Heart right ventricle (tissue), 16 donors: ENCODE measurements at regions not wholly inside any gene's neighbourhood (a gene's known extent, or its start where the extent isn't known, plus 50 kb on each side); places are given as distances from the start of the nearest gene placed in this dataset.

Experiments used
- ATAC-seq, 8 donors: fragments of 200-7000 bp; cut with Tn5 transposase; one replicate each; pipeline ENCODE4 v1.9.1; 2020; ENCODE audit warnings: mild to moderate bottlenecking in 8 of 8, moderate library complexity in 8 of 8, moderate number of reproducible peaks in 1 of 8
- DNase-seq, 2 donors: peaks; one replicate each; pipeline ENCODE4 v3.0.0-alpha.2; 2020
- H3K27ac ChIP-seq, 10 donors: fragments of 200-600 bp; sonication (generic) in 2 of 10; one replicate each; pipeline versions ENCODE4 v1.5.0 to v1.8.0; 2020 to 2022; ENCODE audit warnings: mild to moderate bottlenecking in 3 of 10
- H3K27me3 ChIP-seq, 7 donors: fragments of 200-600 bp; one replicate each; pipeline ENCODE4 v1.8.0; 2021 to 2022; ENCODE audit warnings: mild to moderate bottlenecking in 2 of 7
- H3K36me3 ChIP-seq, 9 donors: fragments of 200-600 bp; sonication (generic) in 1 of 9; one replicate each; pipeline versions ENCODE4 v1.5.0 to v1.8.0; 2020 to 2022; ENCODE audit warnings: mild to moderate bottlenecking in 2 of 9
- H3K4me1 ChIP-seq, 9 donors: fragments of 200-600 bp; sonication (generic) in 1 of 9; one replicate each; pipeline versions ENCODE4 v1.5.0 to v1.8.0; 2020 to 2022; ENCODE audit warnings: mild to moderate bottlenecking in 4 of 9
- H3K4me3 ChIP-seq, 10 donors: fragments of 200-600 bp; sonication (generic) in 2 of 10; one replicate each; pipeline versions ENCODE4 v1.5.0 to v1.8.0; 2020 to 2022; ENCODE audit warnings: mild to moderate bottlenecking in 7 of 10, moderate library complexity in 2 of 10
- H3K9me3 ChIP-seq, 11 donors: fragments of 200-600 bp in 10 of 11; sonication (generic) in 2 of 11; one replicate each; pipeline versions ENCODE4 v1.5.0 to v1.8.0; 2013 to 2022; ENCODE audit warnings: mild to moderate bottlenecking in 2 of 11, control low read depth in 1 of 11, moderate library complexity in 1 of 11
- WGBS, 2 donors: extraction: QIAGEN DNeasy Blood & Tissue Kit; methylation state at CpG; one replicate each; pipeline ENCODE4 v1.1.7; 2013; ENCODE audit warnings: inconsistent platforms in 1 of 2; 5-methylcytosine and 5-hydroxymethylcytosine counted together
- intact Hi-C, 10 donors: fragments of 100-400 bp; cut with DNase I; formaldehyde crosslinking; loops; one replicate each; pipeline versions ENCODE4 v1.11.1 to v1.14.2; 2022
- TF ChIP-seq, protein P1 (sequence below), 9 donors: fragments of 200-600 bp; sonication (generic) in 2 of 9; IDR thresholded peaks; one replicate each; pipeline versions ENCODE4 v1.5.0 to v1.8.0; 2021 to 2022; ENCODE audit warnings: antibody characterized with exemption in 9 of 9, mild to moderate bottlenecking in 5 of 9, moderate library complexity in 1 of 9
- donor health status: Arrhythmogenic right ventricular cardiomyopathy.
- donor health status: ischemic (EF 13 %, LVEDD 7.1; RV severe dilation, severe dysfunction).
- donor health status: healthy with polysubstance abuse.
- donor health status: DM: no; HTN: yes; CAD: no.
- donor health status: DM: no; HTN: no; CAD: no.
- donor health status: ischemic (EF 25% LVEDD 6.9; RV normal size, moderate dysfunction).
- donor health status: ischemic (EF 25% LVEDD 5.7; RV mildly dilated, moderate dysfunction).
- donor health status: healthy.
- donor health status: DM: yes; HTN: yes; CAD: no.
- donor health status: Ischemic cardiomyopathy.
- donor health status: ischemic (EF 35%, LVEDD 5.7; RV mildly dilated, moderate dysfunction).
- donor health status: nonischemic (EF 11% LVEDD 7.7; RV severe dilation, severe dysfunction).
- donor health status: DM: yes; HTN: yes; CAD: no.
- donor health status: PGD.
- donor health status: ischemic (EF 29% LVEDD 5.4; RV normal size, mild dysfunction).
- donor health status: nonischemic (EF 23%, LVEDD 6.1; RV moderate dilation, normal function).

DNA sequence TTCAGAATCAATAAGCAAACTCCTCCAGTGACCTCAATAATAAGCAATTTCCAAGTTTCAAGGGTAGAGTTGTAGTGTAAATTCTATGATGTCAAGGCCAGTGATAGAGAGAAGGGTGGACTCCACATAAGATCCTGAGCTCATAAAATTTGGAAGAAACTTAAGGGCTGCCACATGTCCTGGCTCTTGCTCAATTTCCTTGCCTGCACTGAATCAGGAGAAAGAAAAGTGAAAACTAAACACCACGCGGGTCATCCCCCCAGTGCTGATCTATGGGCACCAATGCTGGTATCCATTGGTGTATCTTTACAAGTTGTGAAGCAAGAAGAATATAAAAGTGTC, 392.0 kb upstream of the INTU start:
- no peak for ATAC-seq
- TF ChIP-seq, protein P1, sequence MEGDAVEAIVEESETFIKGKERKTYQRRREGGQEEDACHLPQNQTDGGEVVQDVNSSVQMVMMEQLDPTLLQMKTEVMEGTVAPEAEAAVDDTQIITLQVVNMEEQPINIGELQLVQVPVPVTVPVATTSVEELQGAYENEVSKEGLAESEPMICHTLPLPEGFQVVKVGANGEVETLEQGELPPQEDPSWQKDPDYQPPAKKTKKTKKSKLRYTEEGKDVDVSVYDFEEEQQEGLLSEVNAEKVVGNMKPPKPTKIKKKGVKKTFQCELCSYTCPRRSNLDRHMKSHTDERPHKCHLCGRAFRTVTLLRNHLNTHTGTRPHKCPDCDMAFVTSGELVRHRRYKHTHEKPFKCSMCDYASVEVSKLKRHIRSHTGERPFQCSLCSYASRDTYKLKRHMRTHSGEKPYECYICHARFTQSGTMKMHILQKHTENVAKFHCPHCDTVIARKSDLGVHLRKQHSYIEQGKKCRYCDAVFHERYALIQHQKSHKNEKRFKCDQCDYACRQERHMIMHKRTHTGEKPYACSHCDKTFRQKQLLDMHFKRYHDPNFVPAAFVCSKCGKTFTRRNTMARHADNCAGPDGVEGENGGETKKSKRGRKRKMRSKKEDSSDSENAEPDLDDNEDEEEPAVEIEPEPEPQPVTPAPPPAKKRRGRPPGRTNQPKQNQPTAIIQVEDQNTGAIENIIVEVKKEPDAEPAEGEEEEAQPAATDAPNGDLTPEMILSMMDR (IDR thresholded peaks at IDR 0.05), result no peak
- H3K4me1 ChIP-seq, result no peaks in the 10 kb centered on the region
- intact Hi-C loops, result no loop called here
- H3K27me3 ChIP-seq, result no peaks in the 10 kb centered on the region
- H3K27ac ChIP-seq, result no peak overlapping the region
- H3K4me3 ChIP-seq, result no peak overlapping the region
- 84 to 90% methylated on average over 2 of the region's 2 CpGs for WGBS, 2 donors
- no peak for DNase-seq
- H3K9me3 ChIP-seq, result no peaks in the 10 kb centered on the region
- H3K36me3 ChIP-seq, result no peaks in the 10 kb centered on the region

DNA sequence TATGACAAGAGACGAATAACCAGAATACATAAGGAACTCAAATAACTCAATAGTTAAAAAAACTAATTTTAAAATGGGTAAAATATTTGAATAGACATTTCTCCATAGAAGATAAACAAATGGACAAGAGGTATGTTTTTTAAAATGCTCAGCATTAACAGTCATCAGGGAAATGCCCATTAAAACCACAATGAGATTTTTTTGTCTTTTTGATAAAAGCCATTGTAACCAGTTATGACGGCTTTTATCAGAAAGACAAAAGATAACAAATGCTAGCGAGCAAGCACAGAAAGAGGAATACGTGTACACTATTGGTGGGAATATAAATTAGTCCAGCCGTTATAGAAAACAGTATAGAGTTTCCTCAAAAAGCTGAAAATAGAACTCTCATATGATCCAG, 388.2 kb upstream of the INTU start:
- ATAC-seq (no peak), DNase-seq (no peak)
- WGBS, 2 donors, result 61 to 77% methylated on average over 5 of the region's 5 CpGs
- intact Hi-C loops, result no loop called here
- Histone ChIP-seq H3K4me3 (no peak overlapping the region), H3K4me1 (no peaks in the 10 kb centered on the region), H3K27ac (no peak overlapping the region), H3K9me3 (no peaks in the 10 kb centered on the region), H3K27me3 (no peaks in the 10 kb centered on the region), H3K36me3 (no peaks in the 10 kb centered on the region)
- TF ChIP-seq, protein P1 (IDR thresholded peaks at IDR 0.05), result no peak

DNA sequence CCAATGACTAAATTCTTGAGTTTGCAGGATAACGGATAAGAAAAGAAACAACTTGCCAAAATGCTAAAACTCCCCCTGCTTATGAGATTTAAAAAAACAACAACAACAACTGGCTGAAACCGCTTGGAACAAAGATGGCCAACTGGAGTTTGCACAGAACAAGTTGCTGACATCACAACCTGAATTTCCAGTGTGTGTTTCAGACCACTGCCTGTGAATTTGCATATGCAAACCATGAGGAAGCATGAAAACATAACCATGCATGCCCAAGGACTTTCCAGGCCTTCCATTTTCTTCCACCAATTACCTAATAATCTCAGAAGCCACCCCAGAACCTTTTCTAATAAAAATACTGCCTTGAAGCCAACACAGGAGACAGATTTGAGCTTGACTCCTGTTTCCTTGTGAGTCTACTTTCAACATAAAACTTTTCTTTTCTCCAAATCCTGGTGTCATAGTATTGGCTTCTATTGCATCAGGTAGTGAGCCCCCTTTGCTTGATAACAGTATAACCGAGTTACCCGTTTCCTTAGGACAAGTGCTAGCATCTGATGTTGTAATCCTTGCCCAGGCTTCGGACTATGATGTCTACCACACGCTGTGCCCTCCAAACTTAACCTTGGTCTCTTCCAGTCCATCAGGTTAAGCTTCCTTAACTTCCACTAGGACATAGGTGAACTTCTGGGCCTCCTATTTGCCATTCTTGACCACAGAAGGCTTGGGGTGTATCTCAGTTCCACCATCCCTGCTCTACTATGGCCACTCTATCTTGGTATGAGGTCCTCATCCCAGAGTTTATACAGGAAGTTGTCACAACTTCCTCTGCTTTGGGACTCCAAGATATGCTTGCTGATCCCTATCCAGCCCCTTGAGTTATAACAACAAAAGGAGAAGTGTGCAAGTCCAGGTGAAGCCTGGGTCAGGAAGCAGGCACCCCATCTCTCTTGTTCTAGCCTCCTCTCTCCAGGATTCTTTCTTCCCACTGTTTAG, 385.5 kb upstream of the INTU start:
- no peak for ATAC-seq
- no peaks in the 10 kb centered on the region for H3K4me1 ChIP-seq
- TF ChIP-seq, protein P1 (IDR thresholded peaks at IDR 0.05), result no peak
- H3K27ac ChIP-seq, result no peak overlapping the region
- no peaks in the 10 kb centered on the region for H3K9me3 ChIP-seq
- intact Hi-C loops, result no loop called here
- DNase-seq, result no peak
- WGBS, 2 donors, result 87 to 91% methylated on average over 6 of the region's 6 CpGs
- H3K27me3 ChIP-seq, result no peaks in the 10 kb centered on the region
- H3K36me3 ChIP-seq, result no peaks in the 10 kb centered on the region
- H3K4me3 ChIP-seq, result no peak overlapping the region

DNA sequence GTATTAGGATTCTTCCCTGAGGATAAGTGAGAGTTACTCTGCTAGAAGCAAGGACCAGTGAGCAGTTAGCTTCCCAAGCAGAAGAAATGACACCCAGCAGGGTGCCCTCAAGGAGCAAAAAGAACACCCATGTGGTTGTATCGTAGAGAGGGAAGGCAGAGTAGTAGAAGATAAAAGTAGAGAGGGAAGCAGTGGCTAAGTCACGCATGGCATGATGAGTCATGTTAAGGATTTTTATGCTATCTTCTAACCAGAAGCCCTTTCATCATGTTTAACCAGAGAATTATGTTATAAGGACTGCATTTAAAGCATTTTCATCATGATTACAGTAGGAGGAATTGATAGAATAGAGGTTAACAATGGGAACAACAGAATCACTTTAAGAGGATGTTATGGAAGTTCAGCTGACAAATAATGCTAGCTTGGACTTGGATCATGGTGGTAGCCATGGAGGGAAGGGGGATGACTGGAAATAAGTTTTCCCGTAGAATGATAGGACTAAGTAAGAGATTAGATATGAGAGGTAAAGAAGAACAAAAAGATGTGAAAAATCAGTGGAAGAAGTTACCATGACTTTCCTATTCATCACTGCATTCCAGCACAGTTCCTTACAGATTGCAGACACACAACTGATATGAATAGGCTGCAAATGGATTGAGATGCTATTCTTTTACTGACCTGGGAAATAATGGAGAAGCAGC, 383.5 kb upstream of the INTU start:
- DNase-seq (no peak), ATAC-seq (no peak)
- WGBS, 2 donors, result 34 to 66% methylated on average over 3 of the region's 3 CpGs
- H3K4me1 ChIP-seq, result no peaks in the 10 kb centered on the region
- H3K4me3 ChIP-seq, result no peak overlapping the region
- H3K27ac ChIP-seq, result no peak overlapping the region
- TF ChIP-seq, protein P1 (IDR thresholded peaks at IDR 0.05), result no peak
- H3K27me3 ChIP-seq, result no peaks in the 10 kb centered on the region
- intact Hi-C loops, result no loop called here
- H3K9me3 ChIP-seq, result no peaks in the 10 kb centered on the region
- H3K36me3 ChIP-seq, result no peaks in the 10 kb centered on the region
